K562 (cell line): ENCODE measurements at regions not wholly inside any gene's neighbourhood (a gene's known extent, or its start where the extent isn't known, plus 50 kb on each side); places are given as distances from the start of the nearest gene placed in this dataset.

Experiments
- ATAC-seq: fragments of 200-7000 bp; cut with Tn5 transposase; 3 replicates; pipeline ENCODE4 v1.9.1; 2020; ENCODE audit warnings: moderate library complexity
- BruUV-seq: library from RNA; stranded (reverse); fragments of 400-500 nt; replicated peaks from 2 replicates; lab custom pipeline; 2021; lab: Mats Ljungman, UMichigan
- CTCF ChIA-PET: fragments of 300-600 bp; formaldehyde crosslinking; extraction: SDS; loops from one replicate; lab custom pipeline; 2021; ENCODE audit warnings: low intra/inter-chr PET ratio; lab: Yijun Ruan, JAX
- POLR2A ChIA-PET: fragments of 300-600, 350-650 bp; sonication (Branson Sonifier 250); formaldehyde crosslinking; extraction: SDS; loops from one replicate; lab custom pipeline; 2021; ENCODE audit warnings: antibody characterized with exemption, inconsistent platforms; lab: Yijun Ruan, JAX
- DNase-seq, 4 experiments: peaks; one replicate each; pipeline versions ENCODE4 v3.0.0 to v3.0.0-alpha.2; 2011 to 2018; ENCODE audit warnings: low spot score in 3 of 4, mixed read lengths in 3 of 4; ENCODE audit errors: extremely low read depth in 1 of 4
- FAIRE-seq: peaks from 2 replicates; lab custom pipeline; 2011; peaks lifted over from hg19 to GRCh38; lab: Jason Lieb, UNC
- H2AFZ ChIP-seq: 2 replicates; pipeline ENCODE4 v1.6.0; 2011; ENCODE audit warnings: low read depth, low read length, control low read depth, inconsistent platforms
- H3K27ac ChIP-seq: fragments of 200-600 bp; 3 replicates; pipeline ENCODE4 v1.8.0; 2011; ENCODE audit warnings: low read depth, mild to moderate bottlenecking, control low read depth, inconsistent platforms, low read length, moderate library complexity, mixed read lengths; ENCODE audit errors: extremely low read depth
- H3K27me3 ChIP-seq, 2 experiments: fragments of 300-600 bp in 1 of 2; 2 replicates in 1 of 2; 3 replicates in 1 of 2; pipeline versions ENCODE4 v1.6.0 to v1.8.0; 2011; ENCODE audit warnings: inconsistent platforms in 2 of 2, low read length in 2 of 2, mild to moderate bottlenecking in 1 of 2, mixed read lengths in 1 of 2, moderate library complexity in 1 of 2; ENCODE audit not compliant: control insufficient read depth in 2 of 2, insufficient read depth in 2 of 2
- H3K36me3 ChIP-seq: fragments of 300-600 bp; 3 replicates; pipeline ENCODE4 v1.8.0; 2011; ENCODE audit warnings: mild to moderate bottlenecking, low read length, inconsistent platforms; ENCODE audit not compliant: control insufficient read depth, insufficient read depth
- H3K4me1 ChIP-seq, 2 experiments: fragments of 200-600 bp in 1 of 2; replicated peaks in 1 of 2; 2 replicates in 1 of 2; 3 replicates in 1 of 2; pipeline versions ENCODE4 v1.5.1 to v1.8.0; 2011; ENCODE audit warnings: inconsistent platforms in 2 of 2, low read length in 2 of 2, mild to moderate bottlenecking in 1 of 2, mixed read lengths in 1 of 2, moderate library complexity in 1 of 2; ENCODE audit not compliant: control insufficient read depth in 2 of 2, insufficient read depth in 2 of 2
- H3K4me2 ChIP-seq: 2 replicates; pipeline ENCODE4 v1.6.1; 2011; ENCODE audit warnings: low read length, control low read depth, inconsistent platforms, mixed read lengths; ENCODE audit not compliant: insufficient read depth
- H3K4me3 ChIP-seq: fragments of 200-600 bp; sonication (generic), shearing (Covaris generic); 2 replicates; pipeline ENCODE4 v1.5.1; 2016; ENCODE audit warnings: control low read depth, inconsistent platforms
- H3K79me2 ChIP-seq: fragments of 200-600 bp; 3 replicates; pipeline ENCODE4 v1.8.0; 2011; ENCODE audit warnings: low read length, inconsistent platforms; ENCODE audit not compliant: control insufficient read depth, insufficient read depth
- H3K9ac ChIP-seq, 2 experiments: 2 replicates each; pipeline versions ENCODE4 v1.6.0 to v1.6.1; 2011; ENCODE audit warnings: low read depth in 2 of 2, low read length in 2 of 2, control low read depth in 1 of 2, inconsistent platforms in 1 of 2, mild to moderate bottlenecking in 1 of 2, mixed read lengths in 1 of 2; ENCODE audit not compliant: insufficient read depth in 1 of 2
- H3K9me1 ChIP-seq: one replicate; pipeline ENCODE4 v1.6.0; 2011; ENCODE audit warnings: inconsistent platforms, mild to moderate bottlenecking, low read length, moderate library complexity; ENCODE audit not compliant: control insufficient read depth, insufficient read depth
- H3K9me3 ChIP-seq: replicated peaks from 2 replicates; pipeline ENCODE4 v1.5.1; 2011; ENCODE audit warnings: low read depth, low read length, inconsistent platforms; ENCODE audit not compliant: control insufficient read depth, insufficient read depth
- H4K20me1 ChIP-seq: replicated peaks from 2 replicates; pipeline ENCODE4 v1.6.1; 2011; ENCODE audit warnings: low read length, inconsistent platforms, mixed read lengths; ENCODE audit not compliant: control insufficient read depth, insufficient read depth
- CHD4 ChIP-seq: fragments of 200-600 bp; sonication (generic); IDR thresholded peaks from 3 replicates; pipeline ENCODE4 v1.6.1; 2012; ENCODE audit warnings: low read depth, mild to moderate bottlenecking, mixed read lengths, low read length, inconsistent platforms; ENCODE audit not compliant: insufficient read depth, insufficient replicate concordance, poor library complexity, severe bottlenecking
- E2F3 ChIP-seq: fragments of 250-450 bp; sonication (Bioruptor Pico); IDR thresholded peaks from 2 replicates; pipeline ENCODE4 v1.4.0; 2020; ENCODE audit warnings: mild to moderate bottlenecking
- ELF4 ChIP-seq: fragments of 450-650 bp; formaldehyde crosslinking; IDR thresholded peaks from 2 replicates; pipeline ENCODE4 v1.4.0; 2022; ENCODE audit warnings: missing genetic modification characterization
- EP400 ChIP-seq: fragments of 450-650 bp; IDR thresholded peaks from 2 replicates; pipeline ENCODE4 v1.6.1; 2017; ENCODE audit warnings: antibody characterized with exemption, mild to moderate bottlenecking, moderate library complexity
- MAFF ChIP-seq: IDR thresholded peaks from 2 replicates; pipeline ENCODE4 v1.6.1; 2012; ENCODE audit warnings: low read length, improper control_type of control experiment
- NFYB ChIP-seq: IDR thresholded peaks from 2 replicates; pipeline ENCODE4 v1.6.1; 2011; ENCODE audit warnings: mild to moderate bottlenecking, moderate library complexity; ENCODE audit not compliant: insufficient read length; ENCODE audit errors: extremely low read depth
- RUNX1 ChIP-seq: sonication (generic); IDR thresholded peaks from 2 replicates; pipeline ENCODE4 v1.6.1; 2016; ENCODE audit warnings: antibody characterized with exemption, low read depth
- SIRT6 ChIP-seq: IDR thresholded peaks from one replicate; pipeline ENCODE4 v1.6.1; 2012; ENCODE audit warnings: low read depth, mild to moderate bottlenecking, control low read depth, inconsistent platforms, low read length, moderate library complexity
- XRCC3 ChIP-seq: fragments of 450-650 bp; IDR thresholded peaks from 2 replicates; pipeline ENCODE4 v1.6.1; 2017; ENCODE audit warnings: mild to moderate bottlenecking, moderate library complexity
- ZBTB11 ChIP-seq, 3 experiments: fragments of 200-800 bp in 1 of 3; fragments of 250-450 bp in 1 of 3; fragments of 450-650 bp in 1 of 3; sonication (Bioruptor Pico) in 1 of 3; sonication (Bioruptor generic) in 1 of 3; formaldehyde crosslinking in 1 of 3; IDR thresholded peaks; 2 replicates each; pipeline versions ENCODE4 v1.6.1 to v1.8.0; 2016 to 2022; ENCODE audit warnings: mild to moderate bottlenecking in 2 of 3, missing genetic modification characterization in 2 of 3, missing compliant biosample characterization in 1 of 3, moderate library complexity in 1 of 3
- ZBTB7A ChIP-seq: IDR thresholded peaks from 2 replicates; pipeline ENCODE4 v1.6.1; 2011; ENCODE audit warnings: low read depth, mild to moderate bottlenecking, low read length, moderate library complexity, borderline replicate concordance; ENCODE audit not compliant: control insufficient read depth
- ZNF316 ChIP-seq: fragments of 450-650 bp; IDR thresholded peaks from 2 replicates; pipeline ENCODE4 v1.6.1; 2016
- ZNF740 ChIP-seq, 3 experiments: fragments of 200-800 bp in 1 of 3; sonication (Bioruptor generic) in 1 of 3; sonication (generic) in 1 of 3; formaldehyde crosslinking in 1 of 3; IDR thresholded peaks; 2 replicates each; pipeline versions ENCODE4 v1.6.1 to v1.8.0; 2016 to 2022; ENCODE audit warnings: mild to moderate bottlenecking in 2 of 3, missing compliant biosample characterization in 2 of 3, missing genetic modification characterization in 2 of 3, missing genetic modification reagents in 1 of 3
- in situ Hi-C: fragments of 300-500 bp; cut with MboI; formaldehyde crosslinking; loops from 4 replicates; pipeline ENCODE4 v1.15.0; 2018; ENCODE audit warnings: inconsistent platforms, mixed read lengths
- intact Hi-C: fragments of 100-400 bp; cut with micrococcal nuclease; formaldehyde crosslinking; loops from 2 replicates; pipeline ENCODE4 v1.14.2; 2022

- Histone ChIP-seq H3K9me3 (no peaks in the 10 kb centered on the region), H3K27ac (no peak overlapping the region), H3K27me3 (no peaks in the 10 kb centered on the region), H3K36me3 (no peaks in the 10 kb centered on the region), H3K9ac (no peak overlapping the region), H2AFZ (no peak overlapping the region), H3K4me2 (no peak overlapping the region), H3K79me2 (no peaks in the 10 kb centered on the region), H3K4me1 (no peaks in the 10 kb centered on the region), H3K9me1 (no peaks in the 10 kb centered on the region), H3K4me3 (no peak overlapping the region), H4K20me1 (no peaks in the 10 kb centered on the region)
- TF ChIP-seq CHD4 (no peak), RUNX1 (no peak), ELF4 (CRISPR knock-in tag) (no peak), SIRT6 (no peak), EP400 (no peak), ZBTB11 (CRISPR knock-in tag; IDR thresholded peaks at IDR 0.05) (no peak), ZNF740 (CRISPR knock-in tag; IDR thresholded peaks at IDR 0.05) (no peak), ZNF740 (tag; IDR thresholded peaks at IDR 0.05) (no peak), ZNF316 (peak; percentile 73), XRCC3 (no peak), MAFF (peak; percentile 12; the same call in 1 of the 2 replicates), ZBTB7A (no peak), NFYB (no peak), E2F3 (CRISPR knock-in tag) (no peak)
- in situ Hi-C loops: no loop called here
- ChIA-PET POLR2A (no interaction called here), CTCF (no interaction called here)
- intact Hi-C loops: no loop called here
- DNase-seq (no peak), FAIRE-seq (no peak), ATAC-seq (no peak)
- BruUV-seq: no TSS peak
Measured at GRCh38 chr10:56279270-56279669, 81.8 kb downstream of the ZWINT start.
